Activated CD4-positive, alpha-beta T cell treated with anti-CD3 and anti-CD28 coated beads, Interleukin-2, amount 50 U/mL, for 24 hours (primary cell): ENCODE measurements at regions not wholly inside any gene's neighbourhood (a gene's known extent, or its start where the extent isn't known, plus 50 kb on each side); places are given as distances from the start of the nearest gene placed in this dataset.
"Not testable (repeated sequence)": the region's sequence is repeated elsewhere in the genome, so short reads cannot be mapped to it uniquely, and the experiment has no call there.

ENCODE experiments used
- DNase-seq, 2 donors: peaks; one replicate each; pipeline ENCODE4 v3.0.0-alpha.2; 2020; ENCODE audit warnings: low read depth in 1 of 2, low spot score in 1 of 2

DNA sequence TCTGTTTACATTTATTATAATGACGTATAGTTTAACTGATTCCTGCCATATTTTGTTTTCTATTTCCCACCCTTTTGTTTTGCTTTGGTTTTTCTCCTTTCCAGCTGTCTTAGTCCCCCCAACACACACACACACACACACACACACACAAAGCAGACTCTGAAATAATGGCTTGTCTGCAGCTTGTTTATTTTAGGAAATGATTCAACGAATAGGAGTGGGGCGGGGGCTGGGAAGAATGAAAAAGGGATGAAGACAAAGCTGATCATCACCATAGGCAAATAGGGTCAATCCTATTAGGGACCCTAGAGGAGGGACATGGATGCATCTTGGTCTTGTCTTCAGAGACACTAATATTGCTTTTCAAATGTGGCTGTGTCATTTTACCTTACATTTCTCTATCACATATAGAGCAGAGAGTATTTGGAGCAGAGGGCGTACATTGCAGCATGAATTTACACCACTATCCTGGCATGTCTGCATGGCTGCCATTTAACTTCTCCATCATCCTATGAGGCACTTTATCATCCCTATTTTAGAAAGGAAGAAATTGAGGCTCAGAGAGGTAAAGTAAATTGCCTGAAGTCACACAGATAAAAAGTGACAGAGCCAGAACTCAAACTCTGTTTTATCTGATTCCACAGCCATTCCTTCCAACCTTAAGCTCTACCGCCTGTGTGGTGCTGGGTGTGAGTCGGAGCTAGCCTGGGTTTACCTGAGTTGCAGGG lies 147.2 kb upstream of the TPM1 start:
- no peak for DNase-seq

DNA sequence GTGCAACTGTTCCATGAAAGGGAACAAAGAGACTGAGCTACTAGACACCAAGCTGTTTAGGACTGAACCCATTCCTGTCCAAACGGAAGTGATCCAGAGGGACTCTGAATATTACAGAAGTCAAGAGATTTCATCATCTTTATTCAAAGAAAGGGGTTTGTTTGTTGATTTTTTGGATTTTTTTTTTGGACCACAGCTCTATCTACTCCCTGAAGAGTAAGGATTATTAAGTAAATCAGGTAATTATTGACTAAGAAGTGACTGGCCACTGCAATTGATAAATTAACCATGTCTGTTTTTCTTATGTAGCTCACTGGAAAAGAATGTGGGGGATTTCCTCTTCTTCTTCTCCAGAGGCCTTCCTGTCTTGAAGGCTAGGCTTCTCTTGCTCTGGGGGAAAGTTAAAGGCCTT lies 146.6 kb upstream of the TPM1 start:
- no peak for DNase-seq

DNA sequence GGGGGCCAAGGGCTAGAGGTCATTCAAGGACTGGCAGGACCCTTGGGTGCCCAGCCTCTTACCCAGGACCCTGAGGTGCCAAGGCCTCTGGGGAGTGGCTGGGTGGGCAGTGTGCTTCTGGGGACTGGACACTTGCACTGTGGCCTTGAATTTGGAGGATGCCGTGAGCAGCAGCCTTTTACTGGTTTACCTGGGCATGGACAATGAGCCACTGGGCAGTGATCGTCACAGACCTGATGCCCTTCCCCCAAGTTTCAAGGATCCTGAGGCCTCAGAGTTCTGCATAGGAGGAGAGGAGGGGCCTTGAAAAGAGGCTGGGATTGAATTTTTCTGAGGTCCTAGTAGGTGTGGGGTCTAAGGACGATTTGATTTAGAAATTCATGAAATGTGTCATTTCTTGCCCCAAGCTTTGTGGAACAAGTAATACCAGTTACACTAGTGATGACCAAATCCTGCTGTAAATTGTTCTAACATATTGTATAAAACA lies 146.1 kb upstream of the TPM1 start:
- no peak for DNase-seq

DNA sequence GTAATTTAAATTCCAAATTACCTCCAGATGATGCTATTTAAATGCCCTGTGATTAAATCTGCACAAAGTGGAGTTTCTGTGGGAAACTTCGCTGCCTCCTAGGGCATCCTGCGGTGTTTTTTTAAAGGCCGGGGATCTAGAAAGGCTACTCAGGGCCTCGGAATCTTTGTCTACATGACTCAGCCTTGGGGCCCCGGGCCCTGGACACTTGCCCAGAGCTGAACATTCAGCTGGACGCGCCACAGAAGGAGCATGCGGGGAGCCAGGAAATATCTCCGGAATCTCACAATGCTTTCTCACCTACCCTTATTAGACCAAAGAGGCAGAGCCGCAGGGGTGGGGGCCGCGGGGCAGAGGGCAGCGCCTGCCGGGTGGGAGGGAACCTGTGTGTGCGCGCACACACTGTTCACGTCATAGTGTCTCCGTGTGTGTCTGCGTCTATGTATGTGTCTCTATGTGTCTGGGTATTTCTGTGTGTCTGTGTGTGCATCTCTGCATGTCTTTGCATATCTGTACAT lies 145.5 kb upstream of the TPM1 start:
- DNase-seq = no peak

DNA sequence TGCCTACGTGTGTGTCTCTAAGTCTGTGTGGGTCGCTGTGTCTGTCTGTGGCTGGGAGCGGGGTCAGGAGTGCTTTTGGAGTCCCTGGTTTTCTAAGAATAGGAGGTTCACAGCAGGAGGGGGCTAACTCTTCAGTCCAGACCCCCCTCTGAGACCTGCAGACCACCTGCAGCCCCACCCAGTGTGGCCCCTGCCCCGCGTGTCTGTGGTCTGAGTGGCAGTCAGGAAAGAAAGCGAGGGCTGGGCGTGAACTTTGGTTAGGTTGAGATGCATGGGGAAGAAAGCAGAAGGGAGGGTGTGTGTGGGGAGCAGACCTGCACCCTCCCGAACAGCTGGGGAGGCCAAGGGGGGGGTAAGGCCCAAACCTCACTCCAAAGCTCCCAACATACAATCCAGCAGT lies 144.9 kb upstream of the TPM1 start:
- DNase-seq = no peak

DNA sequence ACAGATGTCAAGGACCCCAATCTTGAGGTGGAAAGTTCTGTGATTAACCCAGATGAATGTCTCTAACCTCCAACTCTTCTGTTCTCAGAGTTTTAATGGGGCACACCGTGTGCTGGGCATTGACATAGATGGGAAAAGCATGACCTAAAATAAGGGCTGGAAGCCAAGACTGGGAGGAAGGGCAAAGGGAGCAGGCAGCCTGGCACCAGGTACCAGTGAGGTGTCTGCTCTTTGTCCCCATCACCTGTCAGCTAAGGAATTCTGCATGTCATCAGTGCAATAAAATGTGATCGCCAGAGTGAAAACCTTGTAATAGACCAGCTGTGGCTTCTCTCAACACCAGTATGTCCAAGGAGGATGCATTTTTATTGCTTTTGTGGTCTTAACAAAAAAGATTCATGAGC lies 143.5 kb upstream of the TPM1 start:
- no peak for DNase-seq

DNA sequence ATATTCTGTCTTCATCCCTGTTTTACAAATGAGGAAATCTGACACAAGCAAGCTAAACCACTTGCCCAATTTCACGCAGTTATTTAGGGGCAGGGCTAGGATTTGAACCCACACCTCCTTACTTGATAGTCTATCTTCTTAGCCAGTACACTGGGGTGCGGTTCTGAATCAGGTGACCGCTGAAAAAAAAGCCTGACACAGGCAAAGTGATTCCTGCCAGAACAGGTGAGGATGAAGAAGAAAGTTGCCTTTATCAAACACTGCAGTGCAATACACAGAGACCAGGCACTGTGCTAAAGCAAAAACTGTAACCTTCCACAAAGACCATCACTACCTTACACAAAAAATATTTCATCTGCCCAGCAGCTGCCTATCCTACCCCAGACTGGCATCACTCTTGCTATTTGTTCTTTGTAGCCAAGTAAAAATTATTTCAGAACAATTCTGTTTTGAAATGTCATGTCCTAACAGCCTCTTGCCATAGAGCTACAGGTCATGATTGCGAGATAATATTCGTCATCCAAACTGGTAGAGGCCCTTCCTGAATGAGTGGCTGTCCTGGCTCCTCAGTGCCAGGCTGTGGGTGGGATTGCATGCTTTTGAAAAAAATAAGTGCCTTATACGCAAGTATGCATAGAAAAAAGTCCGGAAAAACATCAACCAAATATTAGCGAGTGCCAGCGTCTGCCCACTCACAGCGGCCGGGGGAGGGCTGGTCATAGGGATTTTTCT lies 142.3 kb upstream of the TPM1 start:
- no peak for DNase-seq

DNA sequence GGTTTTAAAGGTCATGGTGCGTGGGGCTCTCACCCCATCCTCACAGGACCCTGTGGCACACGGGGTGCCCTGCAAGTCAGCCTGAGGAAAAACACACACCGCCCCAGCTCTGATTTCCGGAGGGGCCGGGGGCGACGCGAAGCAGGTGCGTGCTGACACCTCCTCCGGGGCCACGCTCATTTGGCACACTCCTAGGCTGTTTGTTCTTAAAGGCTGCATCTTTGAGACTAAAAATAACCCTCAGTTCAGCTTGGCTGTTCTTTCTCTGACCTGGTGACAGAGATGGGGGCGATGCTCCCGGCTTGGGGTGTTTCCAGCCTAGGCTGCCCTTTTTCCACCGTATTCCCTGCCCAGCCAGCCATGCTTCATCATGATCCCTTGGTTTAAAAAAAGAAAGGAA lies 141.5 kb upstream of the TPM1 start:
- no peak for DNase-seq

DNA sequence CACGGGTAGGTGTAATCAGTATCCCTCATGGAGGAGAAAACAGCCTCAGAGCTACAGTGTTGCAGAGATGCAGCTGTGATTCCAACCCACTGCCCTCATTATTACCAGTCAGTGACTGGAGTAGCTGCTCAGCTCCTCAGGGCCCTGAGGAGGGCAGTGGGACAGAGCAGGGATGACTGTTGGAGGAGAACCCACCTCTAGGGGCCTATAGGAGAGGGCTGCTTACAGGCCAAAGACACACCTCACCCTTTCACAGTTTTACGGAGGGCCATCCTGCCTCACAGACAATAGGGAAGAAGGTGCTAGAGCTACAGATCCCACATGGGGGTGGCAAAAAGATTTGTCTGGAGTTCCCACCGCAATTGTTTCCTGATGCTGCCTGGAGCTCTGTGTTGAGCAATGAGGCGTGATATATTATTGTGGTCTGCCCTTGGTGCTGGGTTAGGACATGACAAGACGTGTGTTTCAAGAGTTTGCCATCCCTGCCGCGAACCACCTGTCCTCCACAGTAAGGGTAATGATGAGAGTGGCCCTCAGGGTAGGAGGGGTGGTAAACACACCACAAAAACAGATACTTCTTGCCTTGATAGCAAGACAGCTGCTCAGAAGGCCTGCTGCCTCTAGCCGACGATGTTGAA lies 140.5 kb upstream of the TPM1 start:
- no peak for DNase-seq

DNA sequence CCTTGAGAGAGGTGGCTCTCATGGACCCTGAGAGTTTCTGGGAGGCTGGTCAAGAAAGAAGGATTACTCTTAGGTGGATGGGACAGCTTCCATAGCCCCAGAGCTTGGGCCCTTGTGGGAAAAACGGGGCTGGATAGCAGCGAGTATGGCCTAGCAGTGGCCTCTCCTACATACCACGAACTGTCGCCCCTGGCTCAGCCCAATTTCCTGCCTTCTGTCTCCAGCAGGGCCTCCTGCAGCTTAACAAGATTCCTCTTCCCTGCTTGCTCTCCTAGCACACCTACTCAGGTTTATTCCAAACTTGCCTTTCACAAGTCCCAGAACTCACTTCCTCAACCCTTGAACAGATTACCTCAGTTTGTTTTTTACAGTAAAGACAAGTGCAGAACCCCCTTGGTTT lies 139.7 kb upstream of the TPM1 start:
- no peak for DNase-seq

DNA sequence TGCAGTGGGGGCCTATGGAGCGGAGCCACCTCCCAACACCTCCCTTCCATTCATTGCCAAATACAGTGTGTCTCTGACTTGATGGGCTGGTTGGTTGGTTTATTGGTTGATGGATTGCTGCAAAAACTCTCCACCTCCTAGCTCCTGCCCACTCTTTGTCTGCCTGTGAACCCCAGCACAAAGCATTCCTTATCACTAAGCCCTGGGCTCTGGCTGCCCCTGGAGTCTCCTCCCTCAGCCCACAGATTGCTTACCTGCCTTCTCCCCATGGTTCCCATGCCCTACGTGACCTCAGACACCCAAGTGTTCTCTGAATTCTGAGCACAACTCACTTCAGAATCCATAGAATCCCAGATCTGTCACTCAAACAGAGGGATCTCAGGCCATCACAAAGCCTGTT lies 139.1 kb upstream of the TPM1 start:
- no peak for DNase-seq

DNA sequence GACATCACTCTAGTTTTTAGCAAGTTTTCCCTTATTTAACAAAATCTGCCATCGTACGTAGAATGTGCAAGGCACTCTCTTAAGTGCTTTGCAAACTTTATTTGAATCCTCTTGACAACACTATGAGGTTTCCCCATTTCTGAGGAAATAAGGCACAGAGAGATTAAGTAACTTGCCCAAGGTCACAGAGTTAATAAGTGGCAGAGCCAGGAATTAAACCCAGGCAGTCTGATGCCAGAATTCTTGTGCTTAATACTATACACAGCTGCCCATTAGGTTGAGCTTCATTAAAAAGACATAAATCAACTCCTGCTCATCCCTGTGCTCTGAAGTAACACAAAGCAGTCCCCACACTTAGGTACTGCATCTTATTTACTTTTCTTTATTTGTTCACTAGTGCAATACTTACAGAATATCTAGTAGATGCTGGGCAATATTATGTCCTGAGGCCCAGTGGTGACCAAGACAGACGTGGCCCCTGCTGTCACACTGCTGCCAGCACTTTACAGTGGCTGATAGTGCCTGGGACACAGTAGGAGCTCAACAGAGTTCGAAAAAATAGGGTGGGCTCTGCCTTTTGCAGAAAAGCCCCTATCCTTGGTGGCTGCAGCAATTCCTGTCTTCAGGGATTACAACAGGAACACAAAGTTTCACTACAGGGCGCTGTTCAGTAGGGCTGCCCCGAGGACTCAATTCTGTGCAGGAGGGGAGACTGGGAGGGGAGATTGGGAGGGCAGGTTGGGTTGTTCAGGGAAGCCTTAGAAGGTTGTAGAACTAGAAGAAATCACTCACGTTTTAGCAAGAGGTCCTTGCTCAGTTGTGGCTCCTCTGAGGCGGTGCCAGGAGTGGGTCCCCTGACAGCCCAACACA lies 138.3 kb upstream of the TPM1 start:
- no peak for DNase-seq

DNA sequence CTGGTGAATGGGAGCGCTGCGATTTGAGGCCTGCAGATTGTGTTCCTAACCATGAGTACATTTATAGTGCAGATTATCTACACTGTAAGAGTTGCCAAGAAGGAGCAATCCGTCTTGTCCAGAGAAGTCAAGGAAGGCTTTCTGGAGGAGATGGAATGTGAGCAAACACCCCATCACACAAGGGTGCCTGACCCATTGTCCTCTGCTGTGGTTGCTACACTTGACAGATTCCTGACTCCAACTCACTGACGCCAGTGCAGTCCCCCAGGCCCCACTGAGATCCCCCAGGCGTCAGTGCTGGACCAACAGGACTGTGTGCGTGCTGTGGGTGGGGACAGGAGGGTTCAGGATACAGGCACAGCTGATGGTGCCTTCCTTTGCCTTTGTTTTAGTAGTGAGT lies 135.9 kb upstream of the TPM1 start:
- DNase-seq = no peak

DNA sequence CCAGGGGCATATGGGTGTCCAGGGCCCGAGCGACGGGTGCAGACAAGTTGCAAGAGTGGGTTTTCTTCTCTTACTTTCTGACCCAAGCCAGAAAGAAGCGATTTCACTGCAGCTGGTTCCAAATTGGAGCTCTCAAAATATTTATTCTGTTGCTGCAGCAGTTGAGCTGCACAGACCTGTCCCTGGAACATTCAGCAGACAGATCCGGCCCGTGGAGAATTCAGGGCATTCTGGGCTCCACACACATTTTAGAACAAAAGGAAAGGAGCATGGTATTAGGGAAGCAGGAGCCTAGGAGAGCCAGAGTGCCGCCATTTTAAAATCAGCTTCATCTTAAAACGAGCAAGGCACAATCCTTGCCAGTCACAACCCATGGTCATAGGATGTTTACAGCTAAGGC lies 135.3 kb upstream of the TPM1 start:
- DNase-seq = no peak

DNA sequence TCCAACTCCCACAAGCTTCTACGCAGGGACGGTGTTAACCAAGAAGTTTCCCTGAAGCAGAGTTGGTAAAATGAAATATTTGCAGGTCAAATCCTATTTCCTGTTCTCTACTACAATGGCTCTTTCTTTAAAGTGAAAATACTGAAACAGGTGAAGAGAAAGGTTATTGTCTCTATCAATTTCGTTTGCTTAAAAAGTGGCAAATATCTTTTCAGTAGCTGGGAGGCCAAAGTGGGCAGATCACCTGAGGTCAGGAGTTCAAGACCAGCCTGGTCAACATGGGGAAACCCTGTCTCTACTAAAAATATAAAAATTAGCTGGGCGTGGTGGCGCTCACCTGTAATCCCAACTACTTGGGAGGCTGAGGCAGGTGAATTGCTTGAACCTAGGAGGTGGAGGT lies 134.2 kb upstream of the TPM1 start:
- DNase-seq = not testable (repeated sequence)

DNA sequence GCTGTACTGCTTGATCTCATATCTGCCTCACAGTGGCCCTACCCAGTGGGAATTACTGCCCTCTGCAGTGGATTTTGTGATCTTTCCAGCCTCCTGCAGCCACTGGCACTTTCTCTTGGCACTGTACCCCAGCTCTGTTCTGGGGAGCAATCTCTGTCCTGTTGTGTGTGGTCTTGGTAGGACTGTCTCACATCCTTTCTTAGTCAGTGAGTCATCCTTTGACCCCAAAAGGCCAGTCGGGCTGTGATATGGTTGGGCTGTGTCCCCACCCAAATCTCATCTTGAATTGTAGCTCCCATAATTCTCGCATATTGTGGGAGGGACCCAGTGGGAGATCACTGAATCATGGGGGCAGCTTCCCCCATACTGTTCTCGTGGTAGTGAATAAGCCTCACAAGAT lies 133.3 kb upstream of the TPM1 start:
- no peak for DNase-seq

DNA sequence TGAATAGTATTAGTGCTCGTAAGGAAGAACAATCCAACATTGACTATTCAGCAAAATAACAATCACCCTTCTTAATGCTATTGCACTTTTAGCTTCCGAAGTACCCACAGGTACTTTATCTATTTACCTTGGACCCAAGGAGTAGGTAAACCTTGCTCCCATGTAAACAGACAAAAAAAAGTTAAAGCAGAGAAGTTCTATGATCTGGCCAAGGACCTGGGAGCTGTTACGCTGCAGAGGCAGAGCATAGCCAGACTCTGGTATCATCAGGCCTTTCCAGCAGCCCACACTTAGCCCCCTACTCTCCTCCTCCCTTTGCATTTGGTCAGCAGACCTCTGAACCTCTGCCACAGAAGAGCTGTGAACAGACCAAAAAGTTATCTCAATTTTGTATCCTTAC lies 130.3 kb upstream of the TPM1 start:
- no peak for DNase-seq

DNA sequence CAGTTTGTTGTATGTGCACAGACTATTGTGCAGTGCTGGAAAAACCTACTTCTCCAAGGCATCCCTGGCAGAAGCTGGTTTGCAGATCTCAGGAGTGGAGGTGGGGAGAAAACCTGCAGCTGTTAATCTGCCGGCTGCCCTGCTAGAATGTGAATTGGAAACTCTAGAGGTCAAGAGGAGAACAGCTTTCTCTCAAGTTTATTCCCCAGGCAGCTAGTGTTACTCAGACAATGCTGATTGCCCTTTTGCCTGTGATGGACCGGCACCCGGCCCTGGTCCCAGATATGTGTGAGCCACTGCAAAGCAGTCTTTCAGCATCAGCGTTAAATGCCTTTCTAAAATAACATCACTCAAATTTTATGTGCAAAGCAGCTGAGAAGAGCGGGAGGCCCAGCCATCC lies 129.7 kb upstream of the TPM1 start:
- no peak for DNase-seq

DNA sequence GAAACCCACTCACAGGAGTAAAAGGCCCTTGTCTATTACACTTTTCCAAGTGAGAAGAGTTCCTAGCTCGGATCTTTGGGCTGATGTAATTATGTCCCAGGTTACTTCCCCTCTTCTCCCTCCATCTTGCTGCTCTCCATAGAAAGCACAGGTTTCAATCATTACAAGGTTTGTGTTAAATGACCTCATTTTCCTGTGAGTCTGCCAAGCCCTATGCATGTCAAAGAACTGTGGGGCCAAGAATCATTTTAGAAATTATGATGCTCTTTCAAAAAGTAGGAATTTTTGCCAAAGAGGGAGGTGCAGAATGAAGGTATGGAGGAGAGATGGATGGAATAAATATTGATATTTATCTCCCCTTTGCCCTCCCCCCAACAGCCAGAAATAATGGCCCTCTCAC lies 129.3 kb upstream of the TPM1 start:
- no peak for DNase-seq

DNA sequence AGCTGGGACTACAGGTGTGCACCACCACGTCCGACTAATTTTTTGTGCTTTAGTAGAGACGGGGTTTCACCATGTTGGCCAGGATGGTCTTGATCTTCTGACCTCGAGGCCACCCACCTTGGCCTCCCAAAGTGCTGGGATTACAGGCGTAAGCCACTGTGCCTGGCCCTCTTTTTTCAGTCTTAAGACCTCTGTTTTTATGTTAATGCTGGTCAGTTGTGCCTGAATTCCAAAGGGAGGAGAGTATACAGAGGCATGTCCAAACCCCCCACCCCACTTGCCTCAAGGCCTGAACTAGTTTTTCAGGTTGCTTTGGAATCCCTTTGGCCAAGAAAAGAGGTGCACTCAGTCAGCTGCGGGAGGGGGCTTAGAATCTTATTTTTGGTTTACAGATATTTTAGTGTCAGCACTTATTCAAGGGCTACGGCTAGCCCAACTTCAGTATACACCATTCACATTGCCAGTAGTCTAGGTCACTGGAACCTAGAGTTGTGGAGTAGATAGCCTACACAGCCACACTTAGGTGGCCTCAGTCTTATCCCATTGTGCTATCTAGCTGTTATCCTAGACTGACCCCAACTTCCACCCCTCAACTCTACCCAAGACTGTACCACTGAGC lies 128.0 kb upstream of the TPM1 start:
- DNase-seq = no peak
